Stimulated activated CD4-positive, alpha-beta T cell treated with anti-CD3 and anti-CD28 coated beads, Interleukin-2, amount 100 ng/mL, for 24 hours (primary cell): ENCODE measurements at regions not wholly inside any gene's neighbourhood (a gene's known extent, or its start where the extent isn't known, plus 50 kb on each side); places are given as distances from the start of the nearest gene placed in this dataset.

ENCODE experiments used
- DNase-seq, 2 donors: peaks; one replicate each; pipeline ENCODE4 v3.0.0-alpha.2; 2020

GRCh38 chr12:111221062-111222026 is 147.6 kb downstream of the PHETA1 start:
- no peak for DNase-seq

GRCh38 chr12:111220363-111220762 is 148.5 kb downstream of the PHETA1 start:
- DNase-seq: no peak

GRCh38 chr12:111219440-111219839 is 149.5 kb downstream of the PHETA1 start:
- DNase-seq: no peak

- no peak for DNase-seq
Observed at GRCh38 chr12:111218499-111218898, 150.4 kb downstream of the PHETA1 start.

- no peak for DNase-seq
Observed at GRCh38 chr12:111216387-111217159, 152.3 kb downstream of the PHETA1 start.

- DNase-seq: no peak
Observed at GRCh38 chr12:111215881-111216280, 153.0 kb downstream of the PHETA1 start.

- no peak for DNase-seq
Observed at GRCh38 chr12:111214401-111214800, 154.5 kb downstream of the PHETA1 start.

- DNase-seq: no peak
Observed at GRCh38 chr12:111213561-111213960, 155.3 kb downstream of the PHETA1 start.

GRCh38 chr12:111212814-111213456 is 156.0 kb downstream of the PHETA1 start:
- no peak for DNase-seq

GRCh38 chr12:111211910-111212757 is 156.8 kb downstream of the PHETA1 start:
- DNase-seq: no peak

GRCh38 chr12:111209811-111210210 is 159.1 kb downstream of the PHETA1 start:
- no peak for DNase-seq

- no peak for DNase-seq
Observed at GRCh38 chr12:111207761-111208160, 161.1 kb downstream of the PHETA1 start.

- DNase-seq: no peak
Observed at GRCh38 chr12:111204788-111205241, 164.1 kb downstream of the PHETA1 start.

- no peak for DNase-seq
Observed at GRCh38 chr12:111203969-111204368, 164.9 kb downstream of the PHETA1 start.

- DNase-seq: no peak
Observed at GRCh38 chr12:111203446-111203845, 165.4 kb downstream of the PHETA1 start.

- no peak for DNase-seq
Observed at GRCh38 chr12:111202237-111202915, 166.5 kb downstream of the PHETA1 start.

GRCh38 chr12:111201495-111202236 is 167.2 kb downstream of the PHETA1 start:
- DNase-seq: no peak

GRCh38 chr12:111201036-111201435 is 167.9 kb downstream of the PHETA1 start:
- no peak for DNase-seq

- DNase-seq: no peak
Observed at GRCh38 chr12:111197376-111197944, 171.4 kb downstream of the PHETA1 start.

GRCh38 chr12:111196532-111196931 is 172.4 kb downstream of the PHETA1 start:
- no peak for DNase-seq

GRCh38 chr12:111195316-111195715 is 173.6 kb downstream of the PHETA1 start:
- DNase-seq: no peak
